Panc1 (cell line): ENCODE measurements at regions not wholly inside any gene's neighbourhood (a gene's known extent, or its start where the extent isn't known, plus 50 kb on each side); places are given as distances from the start of the nearest gene placed in this dataset.

Source experiments
- POLR2AphosphoS5 ChIP-seq: IDR thresholded peaks from 2 replicates; pipeline ENCODE4 v1.6.1; 2012; ENCODE audit warnings: mild to moderate bottlenecking, low read depth, low read length, moderate library complexity
- TCF7L2 ChIP-seq: IDR thresholded peaks from 2 replicates; pipeline ENCODE4 v1.6.1; 2011; ENCODE audit warnings: mild to moderate bottlenecking, low read depth, low read length, inconsistent platforms
- TF ChIP-seq, protein P1 (sequence below): fragments of 450-650 bp; IDR thresholded peaks from 2 replicates; pipeline ENCODE4 v1.5.1; 2017; ENCODE audit warnings: mild to moderate bottlenecking
- TF ChIP-seq, protein P2 (sequence below), 2 experiments: IDR thresholded peaks; 2 replicates each; pipeline ENCODE4 v1.6.1; 2011 to 2012; ENCODE audit warnings: low read depth in 2 of 2, control low read depth in 1 of 2, low read length in 1 of 2, mild to moderate bottlenecking in 1 of 2, moderate library complexity in 1 of 2; ENCODE audit not compliant: insufficient read depth in 1 of 2

DNA sequence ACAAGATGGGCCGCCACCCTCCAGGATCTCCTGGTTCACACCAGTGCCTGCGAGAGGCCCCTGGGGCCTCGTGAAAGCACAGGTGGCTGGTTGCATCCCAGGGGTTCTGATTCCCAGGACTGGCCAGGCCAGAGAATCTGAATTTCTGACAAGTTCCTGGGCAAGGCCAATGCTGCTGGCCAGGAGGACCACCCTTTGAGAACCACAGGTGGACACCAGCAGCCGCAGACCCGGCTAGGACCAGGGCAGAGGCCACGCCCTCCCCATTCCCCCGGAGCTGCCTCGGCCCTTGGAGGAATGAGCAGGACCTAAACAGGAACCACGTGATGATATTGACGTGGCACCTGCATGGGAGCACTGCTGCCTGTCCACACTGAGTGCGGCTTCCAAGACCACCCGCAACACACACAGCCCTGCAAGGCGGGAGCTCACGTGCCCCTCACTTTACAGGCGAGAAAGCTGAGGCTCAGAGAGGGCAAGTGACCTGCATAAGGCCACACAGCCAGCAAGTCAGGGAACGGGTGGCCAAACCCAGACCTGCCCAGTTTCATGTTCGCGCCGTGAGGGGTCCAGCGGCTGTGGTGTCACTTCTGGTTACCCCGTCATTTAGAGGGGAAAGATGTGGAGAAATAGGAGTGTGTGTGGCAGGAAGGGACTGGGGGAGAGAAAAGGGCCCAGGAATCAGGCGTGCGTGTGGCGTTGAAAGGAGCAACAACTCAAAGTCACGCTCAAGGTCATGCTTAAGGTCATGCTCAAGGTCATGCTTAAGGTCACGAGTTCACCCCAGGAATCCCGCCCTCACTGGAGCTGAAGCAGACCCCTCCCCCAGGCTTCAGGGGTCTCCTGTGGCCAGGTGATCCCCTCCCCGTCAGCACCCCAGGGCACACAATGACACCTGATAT lies 105.9 kb upstream of the IER5L start:
- TF ChIP-seq, protein P1, sequence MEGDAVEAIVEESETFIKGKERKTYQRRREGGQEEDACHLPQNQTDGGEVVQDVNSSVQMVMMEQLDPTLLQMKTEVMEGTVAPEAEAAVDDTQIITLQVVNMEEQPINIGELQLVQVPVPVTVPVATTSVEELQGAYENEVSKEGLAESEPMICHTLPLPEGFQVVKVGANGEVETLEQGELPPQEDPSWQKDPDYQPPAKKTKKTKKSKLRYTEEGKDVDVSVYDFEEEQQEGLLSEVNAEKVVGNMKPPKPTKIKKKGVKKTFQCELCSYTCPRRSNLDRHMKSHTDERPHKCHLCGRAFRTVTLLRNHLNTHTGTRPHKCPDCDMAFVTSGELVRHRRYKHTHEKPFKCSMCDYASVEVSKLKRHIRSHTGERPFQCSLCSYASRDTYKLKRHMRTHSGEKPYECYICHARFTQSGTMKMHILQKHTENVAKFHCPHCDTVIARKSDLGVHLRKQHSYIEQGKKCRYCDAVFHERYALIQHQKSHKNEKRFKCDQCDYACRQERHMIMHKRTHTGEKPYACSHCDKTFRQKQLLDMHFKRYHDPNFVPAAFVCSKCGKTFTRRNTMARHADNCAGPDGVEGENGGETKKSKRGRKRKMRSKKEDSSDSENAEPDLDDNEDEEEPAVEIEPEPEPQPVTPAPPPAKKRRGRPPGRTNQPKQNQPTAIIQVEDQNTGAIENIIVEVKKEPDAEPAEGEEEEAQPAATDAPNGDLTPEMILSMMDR = no peak
- no peak for TF ChIP-seq POLR2AphosphoS5
- TF ChIP-seq TCF7L2 = no peak
- TF ChIP-seq, protein P2, sequence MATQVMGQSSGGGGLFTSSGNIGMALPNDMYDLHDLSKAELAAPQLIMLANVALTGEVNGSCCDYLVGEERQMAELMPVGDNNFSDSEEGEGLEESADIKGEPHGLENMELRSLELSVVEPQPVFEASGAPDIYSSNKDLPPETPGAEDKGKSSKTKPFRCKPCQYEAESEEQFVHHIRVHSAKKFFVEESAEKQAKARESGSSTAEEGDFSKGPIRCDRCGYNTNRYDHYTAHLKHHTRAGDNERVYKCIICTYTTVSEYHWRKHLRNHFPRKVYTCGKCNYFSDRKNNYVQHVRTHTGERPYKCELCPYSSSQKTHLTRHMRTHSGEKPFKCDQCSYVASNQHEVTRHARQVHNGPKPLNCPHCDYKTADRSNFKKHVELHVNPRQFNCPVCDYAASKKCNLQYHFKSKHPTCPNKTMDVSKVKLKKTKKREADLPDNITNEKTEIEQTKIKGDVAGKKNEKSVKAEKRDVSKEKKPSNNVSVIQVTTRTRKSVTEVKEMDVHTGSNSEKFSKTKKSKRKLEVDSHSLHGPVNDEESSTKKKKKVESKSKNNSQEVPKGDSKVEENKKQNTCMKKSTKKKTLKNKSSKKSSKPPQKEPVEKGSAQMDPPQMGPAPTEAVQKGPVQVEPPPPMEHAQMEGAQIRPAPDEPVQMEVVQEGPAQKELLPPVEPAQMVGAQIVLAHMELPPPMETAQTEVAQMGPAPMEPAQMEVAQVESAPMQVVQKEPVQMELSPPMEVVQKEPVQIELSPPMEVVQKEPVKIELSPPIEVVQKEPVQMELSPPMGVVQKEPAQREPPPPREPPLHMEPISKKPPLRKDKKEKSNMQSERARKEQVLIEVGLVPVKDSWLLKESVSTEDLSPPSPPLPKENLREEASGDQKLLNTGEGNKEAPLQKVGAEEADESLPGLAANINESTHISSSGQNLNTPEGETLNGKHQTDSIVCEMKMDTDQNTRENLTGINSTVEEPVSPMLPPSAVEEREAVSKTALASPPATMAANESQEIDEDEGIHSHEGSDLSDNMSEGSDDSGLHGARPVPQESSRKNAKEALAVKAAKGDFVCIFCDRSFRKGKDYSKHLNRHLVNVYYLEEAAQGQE (IDR thresholded peaks at IDR 0.05; ENCODE audit: insufficient read depth in 1 of 2, low read depth in 2 of 2, low read length in 1 of 2) = no peak
